ENCODE measurements at regions not wholly inside any gene's neighbourhood (a gene's known extent, or its start where the extent isn't known, plus 50 kb on each side); places are given as distances from the start of the nearest gene placed in this dataset.

DNA sequence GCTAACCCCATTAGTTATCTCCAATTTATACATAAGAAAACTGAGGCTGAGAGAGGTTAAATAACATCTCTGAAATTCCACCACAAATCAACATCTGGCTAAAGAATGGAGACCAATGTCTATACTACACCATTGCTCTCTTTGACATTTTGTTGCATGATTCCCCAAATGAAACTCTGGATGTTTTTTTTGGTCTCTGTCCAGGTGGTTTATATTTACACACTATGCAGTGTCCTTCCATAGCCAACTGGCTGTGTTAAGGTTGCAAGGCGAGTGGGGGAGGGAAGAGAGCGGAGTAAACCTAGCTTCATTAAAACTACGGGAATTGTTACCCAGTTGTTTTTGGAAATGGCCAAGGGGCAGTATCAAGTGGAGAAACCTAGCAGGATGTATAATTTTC, 67.2 kb downstream of the KIF4B start:
- DNase-seq (ENCODE audit: low spot score in 2 of 2): no peak
- Histone ChIP-seq H3K27me3 (no peaks in the 10 kb centered on the region), H3K9me3 (no peaks in the 10 kb centered on the region), H3K4me3 (no peak overlapping the region), H3K36me3 (no peaks in the 10 kb centered on the region), H3K4me1 (no peaks in the 10 kb centered on the region), H3K27ac (no peak overlapping the region)
- TF ChIP-seq, protein P1, sequence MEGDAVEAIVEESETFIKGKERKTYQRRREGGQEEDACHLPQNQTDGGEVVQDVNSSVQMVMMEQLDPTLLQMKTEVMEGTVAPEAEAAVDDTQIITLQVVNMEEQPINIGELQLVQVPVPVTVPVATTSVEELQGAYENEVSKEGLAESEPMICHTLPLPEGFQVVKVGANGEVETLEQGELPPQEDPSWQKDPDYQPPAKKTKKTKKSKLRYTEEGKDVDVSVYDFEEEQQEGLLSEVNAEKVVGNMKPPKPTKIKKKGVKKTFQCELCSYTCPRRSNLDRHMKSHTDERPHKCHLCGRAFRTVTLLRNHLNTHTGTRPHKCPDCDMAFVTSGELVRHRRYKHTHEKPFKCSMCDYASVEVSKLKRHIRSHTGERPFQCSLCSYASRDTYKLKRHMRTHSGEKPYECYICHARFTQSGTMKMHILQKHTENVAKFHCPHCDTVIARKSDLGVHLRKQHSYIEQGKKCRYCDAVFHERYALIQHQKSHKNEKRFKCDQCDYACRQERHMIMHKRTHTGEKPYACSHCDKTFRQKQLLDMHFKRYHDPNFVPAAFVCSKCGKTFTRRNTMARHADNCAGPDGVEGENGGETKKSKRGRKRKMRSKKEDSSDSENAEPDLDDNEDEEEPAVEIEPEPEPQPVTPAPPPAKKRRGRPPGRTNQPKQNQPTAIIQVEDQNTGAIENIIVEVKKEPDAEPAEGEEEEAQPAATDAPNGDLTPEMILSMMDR (IDR thresholded peaks at IDR 0.05): no peak
- TF ChIP-seq POLR2A (IDR thresholded peaks at IDR 0.05) (no peak), POLR2AphosphoS5 (IDR thresholded peaks at IDR 0.05) (no peak)
- intact Hi-C loops (cut with DNase I; ENCODE audit: low total_unique reads): loop anchor here (5.0 kb wide), 1 partner anchor 818 kb away; no protein-coding TSS in a partner anchor

DNA sequence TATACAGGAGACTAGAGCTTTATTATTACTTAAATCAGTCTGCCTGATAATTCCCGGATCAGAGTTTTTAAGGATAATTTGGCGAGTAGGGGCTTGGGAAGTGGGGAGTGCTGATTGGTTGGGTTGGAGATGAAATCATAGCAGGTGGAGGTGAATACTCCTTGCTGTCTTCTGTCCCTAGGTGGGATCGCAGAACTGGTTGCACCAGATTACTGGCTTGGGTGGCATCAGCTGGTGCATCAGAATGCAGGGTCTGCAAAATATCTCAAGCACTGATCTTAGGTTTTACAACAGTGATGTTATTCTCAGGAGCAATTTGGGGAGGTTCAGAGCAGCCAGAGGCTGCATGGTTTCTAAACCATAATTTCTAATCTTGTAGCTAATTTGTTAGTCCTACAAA, 68.1 kb downstream of the KIF4B start:
- Histone ChIP-seq H3K36me3 (no peaks in the 10 kb centered on the region), H3K4me1 (no peaks in the 10 kb centered on the region), H3K4me3 (no peak overlapping the region), H3K9me3 (no peaks in the 10 kb centered on the region), H3K27ac (no peak overlapping the region), H3K27me3 (no peaks in the 10 kb centered on the region)
- no peak for DNase-seq (ENCODE audit: low spot score in 2 of 2)
- TF ChIP-seq POLR2A (IDR thresholded peaks at IDR 0.05) (no peak), POLR2AphosphoS5 (IDR thresholded peaks at IDR 0.05) (no peak)
- TF ChIP-seq, protein P1 (IDR thresholded peaks at IDR 0.05): no peak
- intact Hi-C loops (cut with DNase I; ENCODE audit: low total_unique reads): loop anchor here (5.0 kb wide), 1 partner anchor 819 kb away; no protein-coding TSS in a partner anchor

- Histone ChIP-seq H3K4me1 (no peaks in the 10 kb centered on the region), H3K27me3 (no peaks in the 10 kb centered on the region), H3K4me3 (no peak overlapping the region), H3K9me3 (no peaks in the 10 kb centered on the region), H3K36me3 (no peaks in the 10 kb centered on the region), H3K27ac (no peak overlapping the region)
- no peak for DNase-seq (ENCODE audit: low spot score in 2 of 2)
- TF ChIP-seq, protein P1 (IDR thresholded peaks at IDR 0.05): no peak
- TF ChIP-seq POLR2A (IDR thresholded peaks at IDR 0.05) (no peak), POLR2AphosphoS5 (IDR thresholded peaks at IDR 0.05) (no peak)
- intact Hi-C loops (cut with DNase I; ENCODE audit: low total_unique reads): loop anchor here (5.0 kb wide), 1 partner anchor 820 kb away; no protein-coding TSS in a partner anchor
Measured at GRCh38 chr5:155082401-155082800, 68.8 kb downstream of the KIF4B start.

- intact Hi-C loops (cut with DNase I; ENCODE audit: low total_unique reads): no loop called here
- peak in 1 of 2 donors; percentile 45 for DNase-seq (ENCODE audit: low spot score in 2 of 2)
- peak overlapping the region in 1 of 2 donors; percentile 38 for H3K27ac ChIP-seq
Measured at GRCh38 chr5:155085282-155085989, 71.9 kb downstream of the KIF4B start.

GRCh38 chr5:155087036-155087435, 73.5 kb downstream of the KIF4B start:
- no peak for DNase-seq (ENCODE audit: low spot score in 2 of 2)
- no peaks in the 10 kb centered on the region for H3K4me1 ChIP-seq
- H3K9me3 ChIP-seq: no peaks in the 10 kb centered on the region
- intact Hi-C loops (cut with DNase I; ENCODE audit: low total_unique reads): no loop called here
- TF ChIP-seq, protein P1 (IDR thresholded peaks at IDR 0.05): no peak
- H3K4me3 ChIP-seq: no peak overlapping the region
- H3K27me3 ChIP-seq: no peaks in the 10 kb centered on the region
- H3K36me3 ChIP-seq: no peaks in the 10 kb centered on the region
- H3K27ac ChIP-seq: no peak overlapping the region

More at GRCh38 chr5:155085282-155085989, 71.9 kb downstream of the KIF4B start:
- Histone ChIP-seq H3K27me3 (no peaks in the 10 kb centered on the region), H3K36me3 (no peaks in the 10 kb centered on the region), H3K4me1 (no peaks in the 10 kb centered on the region), H3K9me3 (no peaks in the 10 kb centered on the region), H3K4me3 (no peak overlapping the region)
- TF ChIP-seq POLR2AphosphoS5 (IDR thresholded peaks at IDR 0.05) (peak in 1 of 3 donors; percentile 41), POLR2A (IDR thresholded peaks at IDR 0.05) (no peak)
- TF ChIP-seq, protein P1 (IDR thresholded peaks at IDR 0.05): no peak
